CD4-positive, alpha-beta T cell (primary cell): ENCODE measurements at regions not wholly inside any gene's neighbourhood (a gene's known extent, or its start where the extent isn't known, plus 50 kb on each side); places are given as distances from the start of the nearest gene placed in this dataset.

Experiments used
- ATAC-seq: fragments of 200-7000 bp; cut with Tn5 transposase; one replicate; pipeline ENCODE4 v1.10.0; 2022; ENCODE audit warnings: mild to moderate bottlenecking; ENCODE audit not compliant: poor library complexity
- CTCF ChIA-PET: fragments of 350-600 bp; sonication (Branson Sonifier 250); formaldehyde crosslinking; loops from one replicate; lab custom pipeline; 2021; ENCODE audit warnings: antibody characterized with exemption, inconsistent platforms; lab: Charles Lee
- POLR2A ChIA-PET: fragments of 350-600 bp; sonication (Branson Sonifier 250); formaldehyde crosslinking; loops from one replicate; lab custom pipeline; 2021; ENCODE audit warnings: antibody characterized with exemption, inconsistent platforms; lab: Charles Lee
- DNase-seq, 14 experiments: peaks; one replicate each; pipeline ENCODE4 v3.0.0-alpha.2; 2013 to 2020; ENCODE audit warnings: mixed read lengths in 2 of 14
- H3K27ac ChIP-seq, 2 donors: one replicate each; pipeline versions ENCODE4 v1.5.1 to v1.7.0; 2013; ENCODE audit warnings: low read length in 2 of 2, low read depth in 1 of 2, mild to moderate bottlenecking in 1 of 2
- H3K27me3 ChIP-seq, 2 experiments: 1 replicate in 1 of 2; 2 replicates in 1 of 2; pipeline versions ENCODE4 v1.6.1 to v1.7.0; 2013; ENCODE audit warnings: low read length in 2 of 2, control low read depth in 1 of 2, mild to moderate bottlenecking in 1 of 2, moderate library complexity in 1 of 2; ENCODE audit not compliant: insufficient read depth in 2 of 2, control insufficient read depth in 1 of 2
- H3K36me3 ChIP-seq: one replicate; pipeline ENCODE4 v1.6.1; 2013; ENCODE audit warnings: low read length, control low read depth; ENCODE audit not compliant: insufficient read depth
- H3K4me1 ChIP-seq: one replicate; pipeline ENCODE4 v1.6.1; 2013; ENCODE audit warnings: low read length, control low read depth; ENCODE audit not compliant: insufficient read depth
- H3K4me3 ChIP-seq: one replicate; pipeline ENCODE4 v1.5.1; 2013; ENCODE audit warnings: mild to moderate bottlenecking, low read length, moderate library complexity
- H3K9me3 ChIP-seq, 2 experiments: 1 replicate in 1 of 2; 2 replicates in 1 of 2; pipeline versions ENCODE4 v1.6.1 to v1.7.0; 2013; ENCODE audit warnings: low read length in 2 of 2, mild to moderate bottlenecking in 2 of 2, control low read depth in 1 of 2, moderate library complexity in 1 of 2; ENCODE audit not compliant: control insufficient read depth in 1 of 2, insufficient read depth in 1 of 2
- H3K27ac Mint-ChIP-seq: one replicate; pipeline ENCODE4 v1.8.0; 2020; ENCODE audit warnings: mixed read lengths
- H3K27me3 Mint-ChIP-seq: one replicate; pipeline ENCODE4 v1.8.0; 2021; ENCODE audit warnings: mixed read lengths
- H3K36me3 Mint-ChIP-seq: one replicate; pipeline ENCODE4 v1.8.0; 2021; ENCODE audit warnings: low read depth, mixed read lengths
- H3K4me1 Mint-ChIP-seq: one replicate; pipeline ENCODE4 v1.8.0; 2021; ENCODE audit warnings: low read depth, mixed read lengths
- H3K4me3 Mint-ChIP-seq: one replicate; pipeline ENCODE4 v1.8.0; 2020; ENCODE audit warnings: mild to moderate bottlenecking, mixed read lengths
- H3K9me3 Mint-ChIP-seq: one replicate; pipeline ENCODE4 v1.8.0; 2020; ENCODE audit warnings: mixed read lengths
- intact Hi-C, 2 experiments: fragments of 100-400 bp; cut with DNase I in 1 of 2; cut with micrococcal nuclease in 1 of 2; formaldehyde crosslinking; loops; one replicate each; pipeline versions ENCODE4 v1.15.1 to v1.9.0; 2023 to 2025; cut with DNase I, micrococcal nuclease
- TF ChIP-seq, protein P1 (sequence below): fragments of 200-600 bp; IDR thresholded peaks from one replicate; pipeline ENCODE4 v1.8.0; 2022; ENCODE audit warnings: antibody characterized with exemption, mild to moderate bottlenecking

DNA sequence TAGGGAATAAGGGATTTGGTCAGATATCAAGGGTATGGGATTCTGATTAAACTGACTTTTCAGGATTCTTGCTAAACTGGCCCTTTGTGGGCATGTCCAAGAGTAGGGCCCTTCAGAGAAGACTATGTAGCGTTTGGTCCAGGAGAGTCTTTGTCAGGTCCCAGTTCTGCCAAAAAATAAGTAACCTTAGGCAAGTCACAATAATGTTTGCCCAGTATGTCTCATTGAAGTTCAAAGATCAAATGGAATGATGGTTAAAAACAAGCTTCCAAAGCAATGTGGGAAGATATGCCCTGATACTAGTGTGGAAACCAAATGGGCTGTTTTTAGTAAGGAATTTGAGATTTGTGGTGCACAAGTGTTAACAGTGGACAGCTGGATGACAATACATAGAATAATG, 454.4 kb downstream of the WDR72 start:
- H3K4me1 ChIP-seq = no peaks in the 10 kb centered on the region
- no peaks in the 10 kb centered on the region for H3K9me3 ChIP-seq
- TF ChIP-seq, protein P1, sequence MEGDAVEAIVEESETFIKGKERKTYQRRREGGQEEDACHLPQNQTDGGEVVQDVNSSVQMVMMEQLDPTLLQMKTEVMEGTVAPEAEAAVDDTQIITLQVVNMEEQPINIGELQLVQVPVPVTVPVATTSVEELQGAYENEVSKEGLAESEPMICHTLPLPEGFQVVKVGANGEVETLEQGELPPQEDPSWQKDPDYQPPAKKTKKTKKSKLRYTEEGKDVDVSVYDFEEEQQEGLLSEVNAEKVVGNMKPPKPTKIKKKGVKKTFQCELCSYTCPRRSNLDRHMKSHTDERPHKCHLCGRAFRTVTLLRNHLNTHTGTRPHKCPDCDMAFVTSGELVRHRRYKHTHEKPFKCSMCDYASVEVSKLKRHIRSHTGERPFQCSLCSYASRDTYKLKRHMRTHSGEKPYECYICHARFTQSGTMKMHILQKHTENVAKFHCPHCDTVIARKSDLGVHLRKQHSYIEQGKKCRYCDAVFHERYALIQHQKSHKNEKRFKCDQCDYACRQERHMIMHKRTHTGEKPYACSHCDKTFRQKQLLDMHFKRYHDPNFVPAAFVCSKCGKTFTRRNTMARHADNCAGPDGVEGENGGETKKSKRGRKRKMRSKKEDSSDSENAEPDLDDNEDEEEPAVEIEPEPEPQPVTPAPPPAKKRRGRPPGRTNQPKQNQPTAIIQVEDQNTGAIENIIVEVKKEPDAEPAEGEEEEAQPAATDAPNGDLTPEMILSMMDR = no peak
- Mint-ChIP-seq H3K27me3 (no peaks in the 10 kb centered on the region), H3K4me1 (no peaks in the 10 kb centered on the region), H3K27ac (no peak overlapping the region), H3K4me3 (no peak overlapping the region), H3K9me3 (no peaks in the 10 kb centered on the region), H3K36me3 (no peaks in the 10 kb centered on the region)
- H3K36me3 ChIP-seq = no peaks in the 10 kb centered on the region
- ChIA-PET POLR2A (no interaction called here), CTCF (no interaction called here)
- no peak overlapping the region for H3K27ac ChIP-seq
- ATAC-seq = no peak
- intact Hi-C loops = no loop called here
- DNase-seq = no peak
- H3K4me3 ChIP-seq = no peak overlapping the region
- no peaks in the 10 kb centered on the region for H3K27me3 ChIP-seq

DNA sequence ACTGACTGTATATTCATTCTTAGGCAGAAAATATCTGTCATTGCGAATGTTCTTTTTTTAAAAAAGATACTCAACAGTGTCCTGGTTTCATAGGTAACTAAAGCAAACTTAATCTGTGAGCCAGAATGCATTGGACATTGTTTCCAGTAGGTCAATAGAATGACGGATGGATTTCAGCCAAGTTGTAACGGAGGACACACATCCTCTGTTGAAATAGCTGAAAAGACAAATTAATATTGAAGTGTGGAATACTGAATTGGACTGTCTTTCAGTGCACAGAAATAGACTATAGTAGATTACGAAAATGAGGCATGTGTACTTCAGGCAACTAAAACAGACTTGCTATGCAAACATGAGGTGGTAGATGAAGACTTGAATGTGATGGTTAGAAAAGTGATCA, 461.6 kb downstream of the WDR72 start:
- intact Hi-C loops = no loop called here
- Mint-ChIP-seq H3K4me3 (no peak overlapping the region), H3K27me3 (no peaks in the 10 kb centered on the region), H3K27ac (no peak overlapping the region), H3K36me3 (no peaks in the 10 kb centered on the region), H3K4me1 (no peaks in the 10 kb centered on the region), H3K9me3 (peaks cover 2% of the 10 kb centered on the region)
- Histone ChIP-seq H3K36me3 (no peaks in the 10 kb centered on the region), H3K27me3 (no peaks in the 10 kb centered on the region), H3K27ac (no peak overlapping the region), H3K9me3 (no peaks in the 10 kb centered on the region), H3K4me3 (no peak overlapping the region), H3K4me1 (no peaks in the 10 kb centered on the region)
- CTCF ChIA-PET = no interaction called here
- POLR2A ChIA-PET = no interaction called here
- TF ChIP-seq, protein P1 = no peak
- ATAC-seq = no peak
- no peak for DNase-seq

DNA sequence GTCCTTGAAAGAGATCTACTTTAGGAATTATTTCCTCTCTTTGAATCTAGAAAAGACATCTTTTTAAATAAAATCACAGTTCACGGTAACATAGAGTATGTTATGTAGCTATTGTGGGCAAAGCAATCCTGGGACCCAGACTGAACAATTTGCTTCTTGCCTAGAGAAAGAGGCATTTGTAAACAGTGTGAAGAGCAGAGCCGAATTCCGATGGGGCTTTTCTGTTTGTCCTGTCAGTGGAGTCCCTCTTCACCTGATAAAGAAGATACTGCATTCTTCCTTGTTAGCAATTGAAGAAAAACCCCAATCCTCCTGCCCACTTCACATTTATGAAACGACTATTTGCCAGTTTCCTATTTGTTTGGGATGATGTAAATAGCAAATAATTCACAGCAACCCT, 462.9 kb downstream of the WDR72 start:
- TF ChIP-seq, protein P1 = no peak
- Mint-ChIP-seq H3K4me1 (no peaks in the 10 kb centered on the region), H3K4me3 (no peak overlapping the region), H3K27ac (no peak overlapping the region), H3K9me3 (peaks cover 2% of the 10 kb centered on the region), H3K27me3 (no peaks in the 10 kb centered on the region), H3K36me3 (no peaks in the 10 kb centered on the region)
- no peaks in the 10 kb centered on the region for H3K9me3 ChIP-seq
- no peak for DNase-seq
- no peak overlapping the region for H3K27ac ChIP-seq
- ChIA-PET POLR2A (no interaction called here), CTCF (no interaction called here)
- no peaks in the 10 kb centered on the region for H3K4me1 ChIP-seq
- H3K4me3 ChIP-seq = no peak overlapping the region
- H3K27me3 ChIP-seq = no peaks in the 10 kb centered on the region
- intact Hi-C loops = no loop called here
- no peaks in the 10 kb centered on the region for H3K36me3 ChIP-seq
- ATAC-seq = no peak
